ENCODE measurements at regions not wholly inside any gene's neighbourhood (a gene's known extent, or its start where the extent isn't known, plus 50 kb on each side); places are given as distances from the start of the nearest gene placed in this dataset.

DNA sequence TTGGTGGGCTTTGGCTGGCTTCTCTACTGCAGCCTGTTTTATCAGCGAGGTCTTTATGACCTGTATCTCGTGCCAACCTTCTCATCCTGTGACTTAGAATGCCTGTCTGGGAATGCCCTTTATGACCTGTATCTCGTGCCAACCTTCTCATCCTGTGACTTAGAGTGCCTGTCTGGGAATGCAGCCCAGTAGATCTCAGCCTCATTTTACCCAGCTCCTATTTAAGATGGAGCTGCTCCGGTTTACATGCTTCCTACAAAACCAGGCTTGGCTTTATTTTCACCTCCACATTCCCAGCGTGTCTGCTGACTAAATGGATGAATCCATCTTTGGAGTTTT lies 395.3 kb downstream of the PREX1 start:
- FAIRE-seq (no peak), DNase-seq (ENCODE audit: insufficient read length, low spot score) (no peak)
- TF ChIP-seq, protein P1, sequence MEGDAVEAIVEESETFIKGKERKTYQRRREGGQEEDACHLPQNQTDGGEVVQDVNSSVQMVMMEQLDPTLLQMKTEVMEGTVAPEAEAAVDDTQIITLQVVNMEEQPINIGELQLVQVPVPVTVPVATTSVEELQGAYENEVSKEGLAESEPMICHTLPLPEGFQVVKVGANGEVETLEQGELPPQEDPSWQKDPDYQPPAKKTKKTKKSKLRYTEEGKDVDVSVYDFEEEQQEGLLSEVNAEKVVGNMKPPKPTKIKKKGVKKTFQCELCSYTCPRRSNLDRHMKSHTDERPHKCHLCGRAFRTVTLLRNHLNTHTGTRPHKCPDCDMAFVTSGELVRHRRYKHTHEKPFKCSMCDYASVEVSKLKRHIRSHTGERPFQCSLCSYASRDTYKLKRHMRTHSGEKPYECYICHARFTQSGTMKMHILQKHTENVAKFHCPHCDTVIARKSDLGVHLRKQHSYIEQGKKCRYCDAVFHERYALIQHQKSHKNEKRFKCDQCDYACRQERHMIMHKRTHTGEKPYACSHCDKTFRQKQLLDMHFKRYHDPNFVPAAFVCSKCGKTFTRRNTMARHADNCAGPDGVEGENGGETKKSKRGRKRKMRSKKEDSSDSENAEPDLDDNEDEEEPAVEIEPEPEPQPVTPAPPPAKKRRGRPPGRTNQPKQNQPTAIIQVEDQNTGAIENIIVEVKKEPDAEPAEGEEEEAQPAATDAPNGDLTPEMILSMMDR (IDR thresholded peaks at IDR 0.05; ENCODE audit: insufficient read depth, missing control alignments), result no peak

DNA sequence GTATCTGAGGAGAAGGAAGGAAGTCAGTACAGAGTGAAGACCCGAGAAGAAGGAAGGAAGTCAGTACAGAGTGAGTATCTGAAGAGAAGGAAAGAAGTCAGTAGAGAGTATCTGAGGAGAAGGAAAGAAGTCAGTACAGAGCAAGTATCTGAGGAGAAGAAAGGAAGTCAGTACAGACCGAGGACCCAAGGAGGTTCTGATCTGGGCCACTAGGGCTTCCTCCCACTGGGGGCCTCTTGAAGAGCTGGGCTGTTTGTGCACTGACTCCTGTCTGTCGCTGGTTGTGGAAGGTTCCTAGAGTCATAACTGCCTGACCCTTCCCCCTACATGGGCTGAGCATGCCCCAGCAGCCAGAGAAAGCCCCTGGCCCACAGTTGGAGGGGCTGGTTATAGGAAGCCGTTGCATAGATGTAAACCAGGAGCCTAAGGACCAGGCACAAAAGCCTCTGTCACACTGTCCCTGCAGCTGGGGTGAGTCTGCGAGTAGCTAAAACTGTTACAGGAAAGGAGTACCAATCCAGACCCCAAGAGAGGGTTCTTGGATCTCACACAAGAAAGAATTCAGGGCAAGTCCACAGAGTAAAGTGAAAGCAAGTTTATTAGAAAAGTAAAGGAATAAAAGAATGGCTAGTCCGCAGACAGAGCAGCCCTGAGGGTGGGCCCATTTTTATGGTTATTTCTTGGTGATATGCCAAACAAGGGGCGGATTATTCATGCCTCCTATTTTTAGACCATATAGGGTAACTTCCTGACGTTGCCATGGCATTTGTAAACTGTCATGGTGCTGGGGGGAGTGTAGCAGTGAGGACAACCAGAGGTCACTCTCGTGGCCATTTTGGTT lies 395.9 kb downstream of the PREX1 start:
- DNase-seq (ENCODE audit: insufficient read length, low spot score), result no peak
- TF ChIP-seq, protein P1 (IDR thresholded peaks at IDR 0.05; ENCODE audit: insufficient read depth, missing control alignments), result no peak
- no peak for FAIRE-seq

DNA sequence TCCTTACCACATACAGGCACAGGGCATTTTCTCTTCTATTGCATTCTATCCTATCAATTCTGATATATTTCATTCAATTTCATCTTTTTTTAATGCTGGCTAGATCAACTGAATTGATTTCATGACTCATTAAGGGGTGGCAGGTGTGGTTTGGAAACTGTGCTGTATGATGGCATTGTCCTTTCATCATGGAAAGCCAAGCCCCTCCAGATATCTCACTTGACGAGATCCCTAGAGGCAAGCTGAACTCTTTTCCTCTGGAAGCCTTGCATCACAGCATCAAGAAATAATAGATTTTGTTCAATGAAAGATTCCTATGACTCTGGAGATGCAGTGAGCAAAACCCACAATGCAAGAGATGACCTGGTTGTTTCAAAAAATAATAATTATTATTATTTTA lies 401.2 kb downstream of the PREX1 start:
- no peak for DNase-seq (ENCODE audit: insufficient read length, low spot score)
- TF ChIP-seq, protein P1 (IDR thresholded peaks at IDR 0.05; ENCODE audit: insufficient read depth, missing control alignments), result no peak
- FAIRE-seq, result no peak

DNA sequence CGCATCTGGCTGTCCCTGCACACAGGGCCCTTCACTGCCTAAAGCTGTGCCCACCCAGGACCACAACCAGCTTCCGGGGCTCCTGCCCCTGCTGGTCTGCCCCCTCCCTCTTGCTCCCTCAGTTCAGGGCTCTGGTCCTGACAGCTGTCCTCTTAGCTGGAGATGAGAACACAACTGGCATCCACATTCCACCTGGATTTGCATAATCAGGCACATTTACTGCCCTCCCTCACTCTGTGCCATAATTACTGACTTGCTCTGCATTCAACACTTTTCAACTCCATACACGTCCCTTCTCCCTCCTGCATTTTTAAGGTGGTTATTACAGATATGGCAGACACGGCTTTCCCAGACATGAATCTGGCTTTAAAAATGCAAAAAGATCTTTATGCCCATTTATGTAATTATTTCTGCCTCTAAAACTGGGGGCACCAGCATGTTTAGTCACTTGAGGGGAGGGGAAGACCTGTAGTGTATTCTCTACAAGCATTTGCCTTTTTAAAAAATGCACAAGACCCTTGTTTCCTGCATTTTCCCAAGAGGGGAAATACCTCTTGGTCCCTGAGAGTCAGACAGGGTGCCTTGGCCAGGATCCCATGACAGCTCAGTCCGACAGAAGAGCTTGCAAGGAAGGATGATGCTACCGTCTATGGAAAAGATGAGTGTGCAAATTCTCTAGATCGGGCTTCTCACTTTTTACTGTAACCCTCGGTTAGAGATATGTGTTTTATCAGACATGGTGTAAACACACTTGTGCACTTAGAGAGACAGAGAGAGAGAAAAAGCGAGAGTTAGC lies 401.8 kb downstream of the PREX1 start:
- FAIRE-seq (no peak), DNase-seq (ENCODE audit: insufficient read length, low spot score) (no peak)
- TF ChIP-seq, protein P1 (IDR thresholded peaks at IDR 0.05; ENCODE audit: insufficient read depth, missing control alignments), result no peak

DNA sequence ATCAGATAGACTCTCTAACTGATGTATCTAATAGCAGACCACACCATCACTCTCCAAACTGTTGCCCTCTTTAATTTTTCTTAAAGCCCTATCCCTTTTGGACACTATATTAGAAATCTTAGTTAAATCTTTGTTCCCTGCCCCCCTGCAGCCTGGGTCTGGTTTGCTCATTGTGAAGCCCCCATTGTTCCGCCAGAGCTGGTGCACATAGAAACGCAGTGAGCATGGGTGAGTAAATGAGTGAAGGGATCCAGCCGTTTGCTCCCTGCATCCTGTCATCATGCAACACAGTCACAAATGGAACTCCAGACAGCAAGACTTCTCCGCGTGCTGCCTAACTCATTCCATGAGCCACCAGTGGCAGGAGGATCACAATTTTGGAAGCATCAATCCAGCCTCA lies 402.5 kb downstream of the PREX1 start:
- no peak for FAIRE-seq
- no peak for DNase-seq (ENCODE audit: insufficient read length, low spot score)
- TF ChIP-seq, protein P1 (IDR thresholded peaks at IDR 0.05; ENCODE audit: insufficient read depth, missing control alignments), result no peak

DNA sequence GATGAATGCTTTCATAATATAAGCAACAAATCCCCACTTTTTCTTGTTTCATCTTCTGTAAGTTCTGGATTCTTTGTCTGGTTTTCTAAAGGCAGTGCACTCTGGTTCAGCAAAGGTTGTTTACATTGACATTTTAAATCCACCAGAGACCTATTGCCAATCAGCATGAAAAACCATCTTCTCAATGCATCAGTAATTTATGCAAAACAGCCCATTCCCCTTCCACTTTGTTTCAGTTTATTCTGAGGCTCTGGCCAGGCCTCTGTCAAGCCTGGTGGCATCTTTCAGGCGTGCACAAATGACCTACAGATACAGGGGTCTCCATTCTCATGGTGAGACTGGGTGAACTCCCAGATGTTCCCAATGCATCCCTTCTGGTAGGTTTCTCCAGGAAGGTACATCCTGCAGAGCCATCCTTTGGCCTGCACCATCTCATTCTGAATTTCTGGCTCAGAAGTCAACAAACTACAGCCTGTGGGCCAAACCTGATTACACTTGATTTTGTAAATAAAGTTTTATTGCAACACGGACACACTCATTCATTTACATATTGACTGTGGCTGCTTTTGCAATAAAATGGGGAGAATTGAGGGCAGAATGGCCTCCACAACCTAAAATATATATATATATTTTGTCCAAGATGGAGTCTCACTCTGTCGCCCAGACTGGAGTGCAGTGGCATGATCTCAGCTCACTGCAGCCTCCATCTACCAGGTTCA lies 405.4 kb downstream of the PREX1 start:
- TF ChIP-seq, protein P1 (IDR thresholded peaks at IDR 0.05; ENCODE audit: insufficient read depth, missing control alignments), result no peak
- FAIRE-seq (no peak), DNase-seq (ENCODE audit: insufficient read length, low spot score) (no peak)
